Bronchial epithelial cell (primary cell): ENCODE measurements at regions not wholly inside any gene's neighbourhood (a gene's known extent, or its start where the extent isn't known, plus 50 kb on each side); places are given as distances from the start of the nearest gene placed in this dataset.

Experiments used
- DNase-seq: peaks from one replicate; pipeline ENCODE4 v3.0.0-alpha.2; 2010; ENCODE audit warnings: low read depth
- FAIRE-seq: peaks from 2 replicates; lab custom pipeline; 2011; peaks lifted over from hg19 to GRCh38; lab: Jason Lieb, UNC
- H3K27me3 ChIP-seq: 2 replicates; pipeline ENCODE4 v1.5.1; 2011; ENCODE audit warnings: low read length; ENCODE audit not compliant: control insufficient read depth, insufficient read depth
- H3K36me3 ChIP-seq: 2 replicates; pipeline ENCODE4 v1.5.1; 2011; ENCODE audit warnings: low read length; ENCODE audit not compliant: control insufficient read depth, insufficient read depth
- H3K4me3 ChIP-seq: 2 replicates; pipeline ENCODE4 v1.5.1; 2011; ENCODE audit warnings: mild to moderate bottlenecking, low read depth, low read length, control low read depth
- TF ChIP-seq, protein P1 (sequence below): IDR thresholded peaks from 2 replicates; pipeline ENCODE4 v1.5.1; 2011; ENCODE audit warnings: mild to moderate bottlenecking, moderate library complexity, low read length, control low read depth, inconsistent platforms; ENCODE audit not compliant: insufficient read depth, severe bottlenecking

DNA sequence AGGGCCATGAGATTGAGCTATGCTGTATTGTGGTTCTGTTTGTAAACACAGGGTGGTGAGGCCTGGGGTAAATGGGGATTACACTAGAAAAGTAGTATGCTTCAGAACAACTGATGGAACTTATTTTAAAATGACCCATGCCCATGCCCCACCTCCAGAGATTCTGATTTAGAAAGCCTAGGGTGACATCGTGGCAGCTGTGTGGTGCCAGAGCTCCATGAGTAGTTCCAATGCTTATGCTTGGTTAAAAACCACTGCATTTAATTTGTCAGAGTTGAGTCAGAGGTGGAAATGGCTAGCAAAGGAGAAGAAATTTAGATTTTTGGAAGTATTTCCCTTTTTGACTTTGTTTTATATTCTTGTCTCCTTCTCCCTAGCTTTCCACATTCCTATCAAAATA lies 63.4 kb upstream of the PDE5A start:
- peak; percentile 12 for DNase-seq
- H3K4me3 ChIP-seq: no peak overlapping the region
- H3K36me3 ChIP-seq: no peaks in the 10 kb centered on the region
- TF ChIP-seq, protein P1, sequence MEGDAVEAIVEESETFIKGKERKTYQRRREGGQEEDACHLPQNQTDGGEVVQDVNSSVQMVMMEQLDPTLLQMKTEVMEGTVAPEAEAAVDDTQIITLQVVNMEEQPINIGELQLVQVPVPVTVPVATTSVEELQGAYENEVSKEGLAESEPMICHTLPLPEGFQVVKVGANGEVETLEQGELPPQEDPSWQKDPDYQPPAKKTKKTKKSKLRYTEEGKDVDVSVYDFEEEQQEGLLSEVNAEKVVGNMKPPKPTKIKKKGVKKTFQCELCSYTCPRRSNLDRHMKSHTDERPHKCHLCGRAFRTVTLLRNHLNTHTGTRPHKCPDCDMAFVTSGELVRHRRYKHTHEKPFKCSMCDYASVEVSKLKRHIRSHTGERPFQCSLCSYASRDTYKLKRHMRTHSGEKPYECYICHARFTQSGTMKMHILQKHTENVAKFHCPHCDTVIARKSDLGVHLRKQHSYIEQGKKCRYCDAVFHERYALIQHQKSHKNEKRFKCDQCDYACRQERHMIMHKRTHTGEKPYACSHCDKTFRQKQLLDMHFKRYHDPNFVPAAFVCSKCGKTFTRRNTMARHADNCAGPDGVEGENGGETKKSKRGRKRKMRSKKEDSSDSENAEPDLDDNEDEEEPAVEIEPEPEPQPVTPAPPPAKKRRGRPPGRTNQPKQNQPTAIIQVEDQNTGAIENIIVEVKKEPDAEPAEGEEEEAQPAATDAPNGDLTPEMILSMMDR: no peak
- no peak for FAIRE-seq
- H3K27me3 ChIP-seq: no peaks in the 10 kb centered on the region

GRCh38 chr4:119690871-119691270 lies 62.3 kb upstream of the PDE5A start:
- FAIRE-seq (peak; percentile 58), DNase-seq (peak; percentile 63)

GRCh38 chr4:119688446-119688845 lies 59.8 kb upstream of the PDE5A start:
- TF ChIP-seq, protein P1: no peak
- FAIRE-seq: no peak

More at GRCh38 chr4:119690871-119691270, 62.3 kb upstream of the PDE5A start:
- no peaks in the 10 kb centered on the region for H3K27me3 ChIP-seq
- TF ChIP-seq, protein P1: no peak
- H3K4me3 ChIP-seq: no peak overlapping the region
- no peaks in the 10 kb centered on the region for H3K36me3 ChIP-seq

DNA sequence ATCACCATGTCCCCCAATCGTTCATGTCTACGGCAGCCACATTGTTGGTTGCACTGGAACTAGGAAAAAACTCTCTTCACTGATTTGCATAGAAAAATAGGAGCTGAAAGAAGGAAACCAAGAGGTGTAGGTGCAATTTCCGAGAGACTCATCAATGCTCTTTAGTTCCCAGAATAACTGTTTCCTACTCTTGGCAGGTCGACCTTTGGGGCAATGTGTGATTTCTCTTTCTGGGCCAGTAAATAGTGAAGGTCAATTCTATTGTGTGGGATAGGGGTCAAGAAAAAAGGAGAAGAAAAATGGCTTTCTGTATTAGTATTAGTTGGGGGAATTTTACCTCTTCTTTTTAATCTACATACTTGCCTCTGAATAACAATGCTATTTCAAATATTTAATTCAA lies 55.9 kb upstream of the PDE5A start:
- DNase-seq: no peak
- no peaks in the 10 kb centered on the region for H3K36me3 ChIP-seq
- no peaks in the 10 kb centered on the region for H3K27me3 ChIP-seq
- no peak for FAIRE-seq
- H3K4me3 ChIP-seq: no peak overlapping the region
- TF ChIP-seq, protein P1: no peak

More at GRCh38 chr4:119688446-119688845, 59.8 kb upstream of the PDE5A start:
- H3K36me3 ChIP-seq: no peaks in the 10 kb centered on the region
- DNase-seq: no peak
- H3K4me3 ChIP-seq: no peak overlapping the region
- no peaks in the 10 kb centered on the region for H3K27me3 ChIP-seq

DNA sequence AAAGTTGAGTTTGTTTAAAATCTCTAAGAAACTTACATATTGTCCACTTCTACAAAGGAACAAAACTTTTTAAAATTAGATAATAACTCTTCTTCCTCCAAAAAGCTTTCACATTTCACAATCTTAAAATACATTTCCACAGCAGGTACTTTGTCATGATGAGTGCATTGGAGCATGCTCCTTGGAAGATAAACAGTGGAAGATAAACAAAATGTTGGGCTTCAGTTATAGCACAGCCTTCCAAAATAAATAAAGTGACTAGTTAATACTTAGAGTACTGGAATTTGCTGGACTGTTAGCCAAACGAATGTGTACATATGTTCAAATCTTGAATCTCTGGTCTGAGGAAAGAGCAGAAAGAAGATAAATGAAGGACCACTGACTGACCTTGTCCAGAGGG lies 54.9 kb upstream of the PDE5A start:
- Histone ChIP-seq H3K27me3 (no peaks in the 10 kb centered on the region), H3K36me3 (no peaks in the 10 kb centered on the region), H3K4me3 (no peak overlapping the region)
- TF ChIP-seq, protein P1: no peak
- FAIRE-seq (no peak), DNase-seq (no peak)

DNA sequence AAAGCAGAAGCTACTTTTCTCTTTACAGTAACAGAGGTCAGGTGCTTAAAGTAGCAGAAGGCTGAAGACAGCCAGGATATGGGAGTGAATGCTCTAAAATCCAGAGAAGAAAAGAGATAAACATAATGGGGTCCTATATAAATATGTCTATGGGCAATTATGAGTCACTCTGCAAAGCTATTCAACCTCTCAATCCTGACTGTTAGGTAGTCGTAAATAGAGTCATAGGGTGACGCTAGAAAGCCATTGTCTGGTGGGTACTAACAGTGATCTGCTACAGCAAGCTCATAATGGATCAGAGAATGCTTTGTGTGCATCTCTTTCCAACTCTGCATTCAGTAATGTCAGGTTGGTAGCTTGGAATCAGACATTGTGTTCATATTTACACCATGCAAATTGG lies 53.5 kb upstream of the PDE5A start:
- H3K4me3 ChIP-seq: no peak overlapping the region
- FAIRE-seq: peak; percentile 43
- DNase-seq: no peak
- no peaks in the 10 kb centered on the region for H3K36me3 ChIP-seq
- H3K27me3 ChIP-seq: no peaks in the 10 kb centered on the region
- TF ChIP-seq, protein P1: no peak
